ENCODE measurements at regions not wholly inside any gene's neighbourhood (a gene's known extent, or its start where the extent isn't known, plus 50 kb on each side); places are given as distances from the start of the nearest gene placed in this dataset.

- no peak for DNase-seq
Observed at GRCh38 chrX:43525901-43526610, 130.0 kb upstream of the MAOA start.

- DNase-seq: no peak
Observed at GRCh38 chrX:43526878-43527277, 129.2 kb upstream of the MAOA start.

GRCh38 chrX:43527801-43528200 is 128.3 kb upstream of the MAOA start:
- DNase-seq: no peak

GRCh38 chrX:43530837-43531236 is 125.3 kb upstream of the MAOA start:
- no peak for DNase-seq

GRCh38 chrX:43540318-43540717 is 115.8 kb upstream of the MAOA start:
- no peak for DNase-seq

GRCh38 chrX:43551590-43551989 is 104.5 kb upstream of the MAOA start:
- no peak for DNase-seq

- no peak for DNase-seq
Observed at GRCh38 chrX:43552156-43552555, 103.9 kb upstream of the MAOA start.

GRCh38 chrX:43552703-43553102 is 103.4 kb upstream of the MAOA start:
- no peak for DNase-seq

GRCh38 chrX:43553257-43553656 is 102.8 kb upstream of the MAOA start:
- no peak for DNase-seq

GRCh38 chrX:43556207-43556606 is 99.9 kb upstream of the MAOA start:
- no peak for DNase-seq

GRCh38 chrX:43557792-43558191 is 98.3 kb upstream of the MAOA start:
- DNase-seq: peak; percentile 59

GRCh38 chrX:43559644-43560043 is 96.5 kb upstream of the MAOA start:
- DNase-seq: peak; percentile 11

- DNase-seq: no peak
Observed at GRCh38 chrX:43560247-43560946, 95.7 kb upstream of the MAOA start.

GRCh38 chrX:43562372-43562771 is 93.7 kb upstream of the MAOA start:
- DNase-seq: no peak

GRCh38 chrX:43564953-43565352 is 91.1 kb upstream of the MAOA start:
- DNase-seq: no peak

- DNase-seq: no peak
Observed at GRCh38 chrX:43566170-43566569, 89.9 kb upstream of the MAOA start.

GRCh38 chrX:43573441-43574015 is 82.6 kb upstream of the MAOA start:
- no peak for DNase-seq

GRCh38 chrX:43580621-43581020 is 75.5 kb upstream of the MAOA start:
- no peak for DNase-seq

- DNase-seq: no peak
Observed at GRCh38 chrX:43581167-43581566, 74.9 kb upstream of the MAOA start.

- no peak for DNase-seq
Observed at GRCh38 chrX:43581888-43582539, 74.1 kb upstream of the MAOA start.

- no peak for DNase-seq
Observed at GRCh38 chrX:43582540-43582913, 73.6 kb upstream of the MAOA start.

- no peak for DNase-seq
Observed at GRCh38 chrX:43585922-43586321, 70.2 kb upstream of the MAOA start.

- DNase-seq: no peak
Observed at GRCh38 chrX:43586830-43587229, 69.3 kb upstream of the MAOA start.

- DNase-seq: no peak
Observed at GRCh38 chrX:43589735-43590134, 66.4 kb upstream of the MAOA start.

Measured in activated gamma-delta T cell treated with Interleukin-2 at 50 U/mL for 16 hours (primary cell).